Sigmoid colon (tissue), 4 donors: ENCODE measurements at regions not wholly inside any gene's neighbourhood (a gene's known extent, or its start where the extent isn't known, plus 50 kb on each side); places are given as distances from the start of the nearest gene placed in this dataset.

Experiments
- CTCF ChIP-seq, 4 experiments: fragments of 450-650 bp in 3 of 4; fragments of 200-600 bp in 1 of 4; IDR thresholded peaks; one replicate each; pipeline ENCODE4 v1.5.1; 2016 to 2019; ENCODE audit warnings: antibody characterized with exemption in 4 of 4, mild to moderate bottlenecking in 3 of 4, moderate library complexity in 2 of 4
- POLR2A ChIP-seq, 2 donors: fragments of 450-650 bp; IDR thresholded peaks; one replicate each; pipeline ENCODE4 v1.6.1; 2016; ENCODE audit warnings: antibody characterized with exemption in 2 of 2, mild to moderate bottlenecking in 2 of 2, moderate library complexity in 2 of 2
- POLR2AphosphoS5 ChIP-seq, 4 donors: sonication (generic); formaldehyde crosslinking; IDR thresholded peaks; one replicate each; pipeline ENCODE4 v1.6.1; 2017; ENCODE audit warnings: antibody characterized with exemption in 4 of 4

GRCh38 chr11:110903378-110903777, 191.1 kb upstream of the ARHGAP20 start:
- TF ChIP-seq CTCF (IDR thresholded peaks at IDR 0.05) (no peak), POLR2A (IDR thresholded peaks at IDR 0.05) (no peak), POLR2AphosphoS5 (IDR thresholded peaks at IDR 0.05) (no peak)
